IMR-90 (cell line): ENCODE measurements at regions not wholly inside any gene's neighbourhood (a gene's known extent, or its start where the extent isn't known, plus 50 kb on each side); places are given as distances from the start of the nearest gene placed in this dataset.

Source experiments
- CEBPB ChIP-seq: IDR thresholded peaks from 2 replicates; pipeline ENCODE4 v1.6.1; 2012; ENCODE audit warnings: low read depth, low read length, improper control_type of control experiment
- CTCF ChIP-seq: conservative IDR thresholded peaks from 2 replicates; pipeline ENCODE4 v1.5.1; 2012; ENCODE audit warnings: mild to moderate bottlenecking, low read depth, low read length, improper control_type of control experiment
- MAZ ChIP-seq: IDR thresholded peaks from 2 replicates; pipeline ENCODE4 v1.6.1; 2012; ENCODE audit warnings: low read depth, mild to moderate bottlenecking, low read length, improper control_type of control experiment, moderate library complexity, borderline replicate concordance
- POLR2A ChIP-seq: IDR thresholded peaks from 2 replicates; pipeline ENCODE4 v1.6.1; 2012; ENCODE audit warnings: mild to moderate bottlenecking, low read depth, low read length
- RAD21 ChIP-seq: IDR thresholded peaks from 2 replicates; pipeline ENCODE4 v1.6.1; 2012; ENCODE audit warnings: low read length, improper control_type of control experiment
- SMC3 ChIP-seq: fragments of 150-350 bp; IDR thresholded peaks from 2 replicates; pipeline ENCODE4 v1.6.1; 2016; ENCODE audit warnings: low read depth, mild to moderate bottlenecking, antibody characterized with exemption, low read length, moderate library complexity
- USF2 ChIP-seq: fragments of 150-350 bp; IDR thresholded peaks from 2 replicates; pipeline ENCODE4 v1.6.1; 2017; ENCODE audit warnings: mild to moderate bottlenecking, antibody characterized with exemption, low read length, low read depth

- TF ChIP-seq CTCF (no peak), POLR2A (no peak), USF2 (no peak), CEBPB (no peak), MAZ (no peak), RAD21 (no peak), SMC3 (no peak)
Observed at GRCh38 chr4:73673286-73673685, 53.0 kb upstream of the RASSF6 start.
